Large intestine (tissue), 3 donors: ENCODE measurements at regions not wholly inside any gene's neighbourhood (a gene's known extent, or its start where the extent isn't known, plus 50 kb on each side); places are given as distances from the start of the nearest gene placed in this dataset.
"Not testable (repeated sequence)": the region's sequence is repeated elsewhere in the genome, so short reads cannot be mapped to it uniquely, and the experiment has no call there.

Experiments
- DNase-seq, 2 donors: peaks; one replicate each; pipeline versions ENCODE4 v3.0.0 to v3.0.0-alpha.2; 2013
- H3K27ac ChIP-seq: one replicate; pipeline ENCODE4 v1.5.1; 2013; ENCODE audit warnings: low read length
- H3K27me3 ChIP-seq: 2 replicates; pipeline ENCODE4 v1.6.1; 2013; ENCODE audit warnings: low read length; ENCODE audit not compliant: control insufficient read depth, insufficient read depth
- H3K36me3 ChIP-seq: 2 replicates; pipeline ENCODE4 v1.6.1; 2013; ENCODE audit warnings: low read length; ENCODE audit not compliant: control insufficient read depth, insufficient read depth
- H3K4me1 ChIP-seq: one replicate; pipeline ENCODE4 v1.6.1; 2013; ENCODE audit warnings: low read length; ENCODE audit not compliant: control insufficient read depth, insufficient read depth
- H3K4me3 ChIP-seq: one replicate; pipeline ENCODE4 v1.5.1; 2013; ENCODE audit warnings: low read length
- H3K9me3 ChIP-seq: one replicate; pipeline ENCODE4 v1.6.1; 2013; ENCODE audit warnings: mild to moderate bottlenecking, low read depth, low read length, moderate library complexity; ENCODE audit not compliant: control insufficient read depth
- WGBS: methylation state at CpG from one replicate; pipeline ENCODE4 v1.1.5; 2013; ENCODE audit warnings: low lambda C conversion rate; ENCODE audit not compliant: insufficient coverage; 5-methylcytosine and 5-hydroxymethylcytosine counted together

- H3K9me3 ChIP-seq, DNase-seq, H3K27ac ChIP-seq, H3K4me3 ChIP-seq, H3K27me3 ChIP-seq, H3K36me3 ChIP-seq, H3K4me1 ChIP-seq: not testable (repeated sequence)
- WGBS, result no CpG with 5 or more reads among the region's 9 CpGs
Measured at GRCh38 chrX:1888305-1888704, 273.4 kb downstream of the ASMT start.

GRCh38 chrX:1894026-1894294, 279.1 kb downstream of the ASMT start:
- 93% methylated on average over 3 of the region's 9 CpGs for WGBS
- Histone ChIP-seq H3K4me1 (no peaks in the 10 kb centered on the region), H3K36me3 (no peaks in the 10 kb centered on the region), H3K27me3 (no peaks in the 10 kb centered on the region), H3K4me3 (no peak overlapping the region), H3K27ac (no peak overlapping the region), H3K9me3 (no peaks in the 10 kb centered on the region)
- DNase-seq, result no peak

GRCh38 chrX:1894740-1895139, 279.9 kb downstream of the ASMT start:
- WGBS, result no CpG with 5 or more reads among the region's 17 CpGs
- H3K4me3 ChIP-seq, result no peak overlapping the region
- no peaks in the 10 kb centered on the region for H3K4me1 ChIP-seq
- no peaks in the 10 kb centered on the region for H3K27me3 ChIP-seq
- no peak overlapping the region for H3K27ac ChIP-seq
- no peaks in the 10 kb centered on the region for H3K9me3 ChIP-seq
- no peak for DNase-seq
- H3K36me3 ChIP-seq, result no peaks in the 10 kb centered on the region

- H3K27me3 ChIP-seq, result no peaks in the 10 kb centered on the region
- no peaks in the 10 kb centered on the region for H3K9me3 ChIP-seq
- DNase-seq, result no peak
- no peak overlapping the region for H3K4me3 ChIP-seq
- no peak overlapping the region for H3K27ac ChIP-seq
- no peaks in the 10 kb centered on the region for H3K4me1 ChIP-seq
- H3K36me3 ChIP-seq, result no peaks in the 10 kb centered on the region
Measured at GRCh38 chrX:1895583-1895982, 280.7 kb downstream of the ASMT start.

- no CpG with 5 or more reads among the region's 12 CpGs for WGBS
- Histone ChIP-seq H3K27me3 (peaks cover 14% of the 10 kb centered on the region), H3K36me3 (no peaks in the 10 kb centered on the region), H3K27ac (no peak overlapping the region), H3K9me3 (no peaks in the 10 kb centered on the region), H3K4me3 (no peak overlapping the region), H3K4me1 (no peaks in the 10 kb centered on the region)
- DNase-seq, result no peak
Measured at GRCh38 chrX:1899841-1900240, 285.0 kb downstream of the ASMT start.

GRCh38 chrX:1902901-1903235, 288.0 kb downstream of the ASMT start:
- no CpG with 5 or more reads among the region's 7 CpGs for WGBS
- H3K4me3 ChIP-seq, result no peak overlapping the region
- H3K9me3 ChIP-seq, result no peaks in the 10 kb centered on the region
- H3K36me3 ChIP-seq, result no peaks in the 10 kb centered on the region
- no peak overlapping the region for H3K27ac ChIP-seq
- no peak for DNase-seq
- peaks cover 14% of the 10 kb centered on the region for H3K27me3 ChIP-seq
- no peaks in the 10 kb centered on the region for H3K4me1 ChIP-seq

- Histone ChIP-seq H3K36me3 (no peaks in the 10 kb centered on the region), H3K4me3 (no peak overlapping the region), H3K4me1 (no peaks in the 10 kb centered on the region), H3K27ac (no peak overlapping the region), H3K9me3 (no peaks in the 10 kb centered on the region), H3K27me3 (peaks cover 14% of the 10 kb centered on the region)
- no peak for DNase-seq
- no CpG with 5 or more reads among the region's 17 CpGs for WGBS
Measured at GRCh38 chrX:1903236-1903935, 288.5 kb downstream of the ASMT start.

- H3K36me3 ChIP-seq, result no peaks in the 10 kb centered on the region
- no peak overlapping the region for H3K4me3 ChIP-seq
- H3K9me3 ChIP-seq, result no peaks in the 10 kb centered on the region
- no peaks in the 10 kb centered on the region for H3K4me1 ChIP-seq
- H3K27ac ChIP-seq, result no peak overlapping the region
- 100% methylated on average over 2 of the region's 2 CpGs for WGBS
- H3K27me3 ChIP-seq, result peaks cover 14% of the 10 kb centered on the region
- no peak for DNase-seq
Measured at GRCh38 chrX:1904663-1905218, 289.9 kb downstream of the ASMT start.

- Histone ChIP-seq H3K36me3 (no peaks in the 10 kb centered on the region), H3K9me3 (no peaks in the 10 kb centered on the region), H3K4me1 (no peaks in the 10 kb centered on the region), H3K27ac (no peak overlapping the region), H3K4me3 (no peak overlapping the region), H3K27me3 (peaks cover 14% of the 10 kb centered on the region)
- DNase-seq, result no peak
Measured at GRCh38 chrX:1906028-1906427, 291.2 kb downstream of the ASMT start.

GRCh38 chrX:1908996-1909395, 294.1 kb downstream of the ASMT start:
- H3K4me3 ChIP-seq, DNase-seq, H3K4me1 ChIP-seq, H3K27me3 ChIP-seq, H3K9me3 ChIP-seq, H3K27ac ChIP-seq, H3K36me3 ChIP-seq: not testable (repeated sequence)
- WGBS, result 97% methylated on average over 4 of the region's 12 CpGs

- no peak for DNase-seq
- Histone ChIP-seq H3K27ac (no peak overlapping the region), H3K4me1 (no peaks in the 10 kb centered on the region), H3K4me3 (no peak overlapping the region), H3K9me3 (no peaks in the 10 kb centered on the region), H3K27me3 (no peaks in the 10 kb centered on the region), H3K36me3 (no peaks in the 10 kb centered on the region)
- no CpG with 5 or more reads among the region's 13 CpGs for WGBS
Measured at GRCh38 chrX:1909419-1910206, 294.8 kb downstream of the ASMT start.
